Fibroblast of lung (primary cell): ENCODE measurements at regions not wholly inside any gene's neighbourhood (a gene's known extent, or its start where the extent isn't known, plus 50 kb on each side); places are given as distances from the start of the nearest gene placed in this dataset.

Experiments used
- EZH2 ChIP-seq: IDR thresholded peaks from 2 replicates; pipeline ENCODE4 v1.5.1; 2012; ENCODE audit warnings: low read length, control low read depth, mild to moderate bottlenecking; ENCODE audit errors: missing control alignments
- TF ChIP-seq, protein P1 (sequence below), 2 donors: IDR thresholded peaks in 1 of 2; conservative IDR thresholded peaks in 1 of 2; 1 replicate in 1 of 2; 2 replicates in 1 of 2; pipeline ENCODE4 v1.5.1; 2011 to 2012; ENCODE audit warnings: low read length in 2 of 2, control low read depth in 1 of 2, inconsistent platforms in 1 of 2, low read depth in 1 of 2, mild to moderate bottlenecking in 1 of 2

DNA sequence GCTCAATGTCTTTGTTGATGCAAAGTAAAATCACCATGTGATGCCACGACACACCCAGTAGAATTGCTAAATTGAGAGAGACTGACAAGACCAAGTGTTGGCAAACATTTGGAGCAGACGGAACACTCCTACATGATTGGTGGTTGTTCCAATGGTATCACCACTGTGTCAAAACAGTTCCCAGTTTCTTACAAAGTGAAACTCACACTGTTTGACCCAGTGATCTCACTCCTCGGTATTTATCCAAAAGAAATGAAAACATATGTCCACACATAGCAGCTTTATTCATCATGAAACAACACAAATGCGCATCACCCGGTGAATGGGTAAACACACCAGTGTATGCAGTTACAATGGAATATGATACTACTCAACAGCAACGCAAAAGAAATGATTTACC, 74.0 kb upstream of the SULF2 start:
- TF ChIP-seq, protein P1, sequence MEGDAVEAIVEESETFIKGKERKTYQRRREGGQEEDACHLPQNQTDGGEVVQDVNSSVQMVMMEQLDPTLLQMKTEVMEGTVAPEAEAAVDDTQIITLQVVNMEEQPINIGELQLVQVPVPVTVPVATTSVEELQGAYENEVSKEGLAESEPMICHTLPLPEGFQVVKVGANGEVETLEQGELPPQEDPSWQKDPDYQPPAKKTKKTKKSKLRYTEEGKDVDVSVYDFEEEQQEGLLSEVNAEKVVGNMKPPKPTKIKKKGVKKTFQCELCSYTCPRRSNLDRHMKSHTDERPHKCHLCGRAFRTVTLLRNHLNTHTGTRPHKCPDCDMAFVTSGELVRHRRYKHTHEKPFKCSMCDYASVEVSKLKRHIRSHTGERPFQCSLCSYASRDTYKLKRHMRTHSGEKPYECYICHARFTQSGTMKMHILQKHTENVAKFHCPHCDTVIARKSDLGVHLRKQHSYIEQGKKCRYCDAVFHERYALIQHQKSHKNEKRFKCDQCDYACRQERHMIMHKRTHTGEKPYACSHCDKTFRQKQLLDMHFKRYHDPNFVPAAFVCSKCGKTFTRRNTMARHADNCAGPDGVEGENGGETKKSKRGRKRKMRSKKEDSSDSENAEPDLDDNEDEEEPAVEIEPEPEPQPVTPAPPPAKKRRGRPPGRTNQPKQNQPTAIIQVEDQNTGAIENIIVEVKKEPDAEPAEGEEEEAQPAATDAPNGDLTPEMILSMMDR (conservative IDR thresholded peaks at IDR 0.05 in 1 of 2, IDR thresholded peaks at IDR 0.05 in 1 of 2; ENCODE audit: low read depth in 1 of 2, low read length in 2 of 2): no peak
- TF ChIP-seq EZH2: no peak
